ENCODE measurements at regions not wholly inside any gene's neighbourhood (a gene's known extent, or its start where the extent isn't known, plus 50 kb on each side); places are given as distances from the start of the nearest gene placed in this dataset.
"Not testable (repeated sequence)": the region's sequence is repeated elsewhere in the genome, so short reads cannot be mapped to it uniquely, and the experiment has no call there.

GRCh38 chr13:64078480-64078936 lies 2662.9 kb upstream of the PCDH20 start:
- DNase-seq, result no peak

DNA sequence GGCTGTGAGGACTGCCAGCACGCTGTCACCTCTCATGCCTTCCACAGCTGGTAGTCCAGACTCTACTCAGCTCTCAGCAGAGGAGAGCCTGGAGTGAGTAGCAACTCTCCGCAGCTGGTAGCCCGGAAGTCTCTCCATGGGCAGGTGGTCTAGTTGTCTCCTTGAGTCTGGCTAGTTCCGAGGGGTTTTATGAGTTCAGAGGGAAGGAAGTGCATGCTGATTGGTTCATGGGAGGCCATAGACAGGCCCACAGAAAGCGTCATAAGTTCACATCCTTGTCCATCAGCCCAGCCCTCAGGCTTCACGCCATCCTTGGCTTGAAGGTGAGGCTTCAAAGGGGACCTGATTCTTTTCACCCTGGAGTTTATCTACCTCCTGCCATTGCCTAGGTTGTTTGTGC lies 2662.4 kb upstream of the PCDH20 start:
- DNase-seq, result no peak

- DNase-seq, result not testable (repeated sequence)
These were observed 2661.6 kb upstream of the PCDH20 start for GRCh38 chr13:64077132-64077835.

GRCh38 chr13:64075543-64076271 lies 2660.1 kb upstream of the PCDH20 start:
- DNase-seq, result no peak

DNA sequence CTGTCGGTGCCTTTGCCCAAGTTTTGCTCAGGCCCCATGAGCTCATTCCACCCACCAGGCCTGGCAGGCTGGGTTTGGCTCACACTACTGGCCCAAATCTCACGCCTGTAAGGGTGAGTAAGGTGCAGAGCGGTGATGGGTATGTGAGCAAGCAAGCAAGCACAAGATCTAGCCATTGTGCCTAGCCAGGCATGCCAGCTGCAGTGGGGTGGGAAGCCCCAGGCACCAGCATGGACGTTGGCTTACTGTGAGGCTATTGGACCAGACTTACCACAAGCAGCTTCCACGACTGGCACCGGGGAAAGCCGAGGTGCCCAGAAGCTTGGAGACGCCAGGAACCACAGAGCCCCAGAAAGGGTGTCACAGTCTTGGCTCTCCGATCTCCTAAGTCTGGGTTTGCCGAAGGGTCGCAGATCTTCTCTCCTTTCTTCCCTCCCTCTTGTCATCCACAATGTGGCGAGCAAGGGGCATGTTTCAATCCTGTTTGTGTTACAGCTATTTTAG lies 2659.4 kb upstream of the PCDH20 start:
- no peak for DNase-seq

DNA sequence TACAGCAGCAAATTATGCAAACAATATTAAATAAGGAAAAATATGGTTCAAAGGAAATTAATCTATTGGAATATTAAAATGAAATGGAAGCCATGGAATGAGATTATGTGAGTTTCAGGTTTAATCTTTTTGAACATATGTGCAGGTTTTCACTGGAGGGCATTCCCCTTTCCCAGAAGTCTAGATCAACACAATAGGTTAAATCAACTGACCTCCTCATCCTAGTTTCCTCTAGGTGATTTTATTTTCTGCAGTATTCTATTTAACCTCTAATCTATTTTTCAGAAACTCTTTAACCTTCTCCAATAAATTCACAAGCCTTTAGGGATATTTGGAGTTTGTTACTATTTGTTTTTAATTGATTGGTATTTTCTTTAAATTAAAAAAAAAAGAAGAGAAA lies 2657.6 kb upstream of the PCDH20 start:
- no peak for DNase-seq

- no peak for DNase-seq
These were observed 2655.7 kb upstream of the PCDH20 start for GRCh38 chr13:64071352-64071751.

- no peak for DNase-seq
These were observed 2654.2 kb upstream of the PCDH20 start for GRCh38 chr13:64069892-64070291.

GRCh38 chr13:64066711-64067110 lies 2651.1 kb upstream of the PCDH20 start:
- DNase-seq, result no peak

GRCh38 chr13:64061649-64062048 lies 2646.0 kb upstream of the PCDH20 start:
- DNase-seq, result no peak

- DNase-seq, result no peak
These were observed 2641.8 kb upstream of the PCDH20 start for GRCh38 chr13:64057372-64058020.

- DNase-seq, result no peak
These were observed 2638.7 kb upstream of the PCDH20 start for GRCh38 chr13:64054321-64054720.

DNA sequence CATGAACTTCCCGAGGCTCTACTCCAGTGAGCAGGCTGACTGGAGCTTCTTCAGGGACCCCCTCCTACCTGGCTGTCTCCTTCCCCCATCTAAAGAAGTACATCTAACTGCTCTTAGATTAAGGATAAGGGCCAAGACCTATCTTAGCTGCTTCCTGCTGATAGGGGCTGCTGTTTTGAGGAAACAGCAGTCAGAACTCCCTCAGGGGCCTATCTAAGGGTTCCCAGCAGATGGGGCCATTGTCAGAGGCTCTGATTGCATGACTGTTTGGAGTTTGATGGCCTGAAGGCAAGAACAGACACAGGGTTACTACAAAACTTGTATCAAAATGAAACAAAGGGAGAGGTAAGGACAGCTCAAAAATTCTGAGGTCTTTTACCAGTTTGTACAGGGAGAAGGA lies 2636.9 kb upstream of the PCDH20 start:
- DNase-seq, result no peak

DNA sequence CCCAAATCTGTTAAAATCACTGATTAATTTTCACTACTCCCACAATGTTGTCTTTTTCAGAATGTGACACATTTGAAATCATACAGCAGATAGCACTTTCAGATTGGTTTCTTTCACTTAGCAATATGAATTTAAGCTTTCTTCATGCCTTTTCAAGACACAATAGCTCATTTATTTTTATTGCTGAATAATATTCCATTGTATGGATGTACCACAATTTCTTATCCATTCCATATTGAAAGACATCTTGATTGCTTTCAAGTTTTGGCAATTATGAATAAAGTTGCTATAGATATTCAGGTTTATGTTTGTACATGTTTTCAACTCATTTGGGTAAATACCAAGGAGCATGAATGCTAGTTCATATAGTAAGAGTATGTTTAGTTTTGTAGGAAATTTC lies 2635.6 kb upstream of the PCDH20 start:
- no peak for DNase-seq

DNA sequence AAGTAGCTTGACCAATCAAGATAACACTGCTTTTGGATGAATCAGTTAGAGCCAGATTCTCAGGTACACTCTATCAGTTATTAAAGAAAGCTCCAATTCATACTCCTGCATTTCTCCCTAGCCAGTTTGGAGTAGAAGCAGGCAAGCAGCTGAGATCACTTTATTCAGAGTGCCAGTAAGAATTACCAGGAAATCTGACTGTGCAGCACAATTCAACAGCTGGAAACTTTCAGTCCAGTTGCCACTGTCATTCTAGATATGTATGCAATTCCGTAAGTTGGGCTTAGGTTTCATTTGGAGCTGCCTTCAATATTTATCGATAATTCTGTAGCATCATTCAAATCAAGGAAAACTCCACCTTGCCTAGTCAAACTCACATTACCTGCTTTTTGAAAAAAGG lies 2625.6 kb upstream of the PCDH20 start:
- DNase-seq, result no peak

GRCh38 chr13:64033921-64034320 lies 2618.3 kb upstream of the PCDH20 start:
- no peak for DNase-seq

GRCh38 chr13:64029343-64030093 lies 2613.9 kb upstream of the PCDH20 start:
- DNase-seq, result no peak

- DNase-seq, result no peak
These were observed 2612.9 kb upstream of the PCDH20 start for GRCh38 chr13:64028551-64028950.

DNA sequence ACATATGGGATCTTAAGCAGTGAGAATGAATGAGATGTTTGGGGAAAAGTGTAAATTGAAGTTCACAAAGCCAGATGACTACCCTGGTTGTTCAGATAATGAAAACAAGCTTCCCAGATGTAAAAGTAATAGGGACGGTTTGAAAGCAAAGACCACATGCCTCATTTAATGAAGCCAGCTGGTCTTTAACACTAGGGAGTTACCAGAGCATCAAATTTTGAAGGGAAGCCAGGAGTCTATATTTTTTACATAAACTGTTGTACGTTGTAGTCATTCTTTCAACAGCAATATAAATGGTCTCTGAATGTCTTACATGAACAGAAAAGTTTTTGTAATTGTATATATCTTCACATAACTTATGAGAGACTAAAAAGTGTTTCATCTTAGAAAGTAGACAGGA lies 2604.5 kb upstream of the PCDH20 start:
- no peak for DNase-seq

- DNase-seq, result no peak
These were observed 2591.7 kb upstream of the PCDH20 start for GRCh38 chr13:64007339-64007738.

GRCh38 chr13:64000321-64000720 lies 2584.7 kb upstream of the PCDH20 start:
- no peak for DNase-seq

DNA sequence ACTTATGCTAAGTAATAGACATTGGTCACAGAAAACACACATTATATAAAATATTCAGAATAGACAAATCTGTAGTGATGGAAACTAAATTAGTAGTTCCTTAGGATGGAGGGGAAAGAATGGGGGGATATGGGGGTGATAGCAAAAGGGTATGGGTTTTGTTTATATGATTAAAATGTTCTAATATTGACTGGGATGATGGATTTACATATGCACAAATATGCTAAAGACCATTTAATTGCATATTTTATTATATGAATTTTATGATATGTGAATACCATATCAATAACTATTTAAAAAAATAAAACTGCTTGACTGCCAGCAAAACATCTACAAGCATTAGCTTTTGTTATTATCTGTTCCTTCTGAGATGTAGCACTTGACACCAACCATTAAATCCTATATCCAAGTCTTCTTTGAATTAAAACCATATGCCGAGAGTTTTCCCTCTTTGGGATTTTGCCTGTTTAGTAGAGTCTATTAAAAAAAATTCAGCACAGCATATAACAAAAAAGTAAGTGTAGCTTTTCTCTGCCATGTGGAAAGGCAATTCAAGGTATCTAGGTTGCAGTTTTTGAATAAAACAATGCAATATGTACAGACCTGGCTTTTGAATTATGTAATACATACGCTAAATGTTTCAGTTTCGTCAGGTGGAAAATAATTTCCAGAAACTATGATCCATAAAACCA lies 2584.1 kb upstream of the PCDH20 start:
- no peak for DNase-seq

Data from activated CD8-positive, alpha-beta memory T cell treated with anti-CD3 and anti-CD28 coated beads, Interleukin-2, amount 50 U/mL, for 4 hours (primary cell).